K562 (cell line): ENCODE measurements at regions not wholly inside any gene's neighbourhood (a gene's known extent, or its start where the extent isn't known, plus 50 kb on each side); places are given as distances from the start of the nearest gene placed in this dataset.
A peak's percentile ranks its signal among the peaks of the same experiment; 100 is the strongest.

ENCODE experiments used
- ATAC-seq: fragments of 200-7000 bp; cut with Tn5 transposase; 3 replicates; pipeline ENCODE4 v1.9.1; 2020; ENCODE audit warnings: moderate library complexity
- BruUV-seq: library from RNA; stranded (reverse); fragments of 400-500 nt; replicated peaks from 2 replicates; lab custom pipeline; 2021; lab: Mats Ljungman, UMichigan
- CTCF ChIA-PET: fragments of 300-600 bp; formaldehyde crosslinking; extraction: SDS; loops from one replicate; lab custom pipeline; 2021; ENCODE audit warnings: low intra/inter-chr PET ratio; lab: Yijun Ruan, JAX
- POLR2A ChIA-PET: fragments of 300-600, 350-650 bp; sonication (Branson Sonifier 250); formaldehyde crosslinking; extraction: SDS; loops from one replicate; lab custom pipeline; 2021; ENCODE audit warnings: antibody characterized with exemption, inconsistent platforms; lab: Yijun Ruan, JAX
- DNase-seq, 4 experiments: peaks; one replicate each; pipeline versions ENCODE4 v3.0.0 to v3.0.0-alpha.2; 2011 to 2018; ENCODE audit warnings: low spot score in 3 of 4, mixed read lengths in 3 of 4; ENCODE audit errors: extremely low read depth in 1 of 4
- FAIRE-seq: peaks from 2 replicates; lab custom pipeline; 2011; peaks lifted over from hg19 to GRCh38; lab: Jason Lieb, UNC
- H2AFZ ChIP-seq: 2 replicates; pipeline ENCODE4 v1.6.0; 2011; ENCODE audit warnings: low read depth, low read length, control low read depth, inconsistent platforms
- H3K27ac ChIP-seq: fragments of 200-600 bp; 3 replicates; pipeline ENCODE4 v1.8.0; 2011; ENCODE audit warnings: low read depth, mild to moderate bottlenecking, control low read depth, inconsistent platforms, low read length, moderate library complexity, mixed read lengths; ENCODE audit errors: extremely low read depth
- H3K27me3 ChIP-seq, 2 experiments: fragments of 300-600 bp in 1 of 2; 2 replicates in 1 of 2; 3 replicates in 1 of 2; pipeline versions ENCODE4 v1.6.0 to v1.8.0; 2011; ENCODE audit warnings: inconsistent platforms in 2 of 2, low read length in 2 of 2, mild to moderate bottlenecking in 1 of 2, mixed read lengths in 1 of 2, moderate library complexity in 1 of 2; ENCODE audit not compliant: control insufficient read depth in 2 of 2, insufficient read depth in 2 of 2
- H3K36me3 ChIP-seq: fragments of 300-600 bp; 3 replicates; pipeline ENCODE4 v1.8.0; 2011; ENCODE audit warnings: mild to moderate bottlenecking, low read length, inconsistent platforms; ENCODE audit not compliant: control insufficient read depth, insufficient read depth
- H3K4me1 ChIP-seq, 2 experiments: fragments of 200-600 bp in 1 of 2; replicated peaks in 1 of 2; 2 replicates in 1 of 2; 3 replicates in 1 of 2; pipeline versions ENCODE4 v1.5.1 to v1.8.0; 2011; ENCODE audit warnings: inconsistent platforms in 2 of 2, low read length in 2 of 2, mild to moderate bottlenecking in 1 of 2, mixed read lengths in 1 of 2, moderate library complexity in 1 of 2; ENCODE audit not compliant: control insufficient read depth in 2 of 2, insufficient read depth in 2 of 2
- H3K4me2 ChIP-seq: 2 replicates; pipeline ENCODE4 v1.6.1; 2011; ENCODE audit warnings: low read length, control low read depth, inconsistent platforms, mixed read lengths; ENCODE audit not compliant: insufficient read depth
- H3K4me3 ChIP-seq: fragments of 200-600 bp; sonication (generic), shearing (Covaris generic); 2 replicates; pipeline ENCODE4 v1.5.1; 2016; ENCODE audit warnings: control low read depth, inconsistent platforms
- H3K79me2 ChIP-seq: fragments of 200-600 bp; 3 replicates; pipeline ENCODE4 v1.8.0; 2011; ENCODE audit warnings: low read length, inconsistent platforms; ENCODE audit not compliant: control insufficient read depth, insufficient read depth
- H3K9ac ChIP-seq, 2 experiments: 2 replicates each; pipeline versions ENCODE4 v1.6.0 to v1.6.1; 2011; ENCODE audit warnings: low read depth in 2 of 2, low read length in 2 of 2, control low read depth in 1 of 2, inconsistent platforms in 1 of 2, mild to moderate bottlenecking in 1 of 2, mixed read lengths in 1 of 2; ENCODE audit not compliant: insufficient read depth in 1 of 2
- H3K9me1 ChIP-seq: one replicate; pipeline ENCODE4 v1.6.0; 2011; ENCODE audit warnings: inconsistent platforms, mild to moderate bottlenecking, low read length, moderate library complexity; ENCODE audit not compliant: control insufficient read depth, insufficient read depth
- H3K9me3 ChIP-seq: replicated peaks from 2 replicates; pipeline ENCODE4 v1.5.1; 2011; ENCODE audit warnings: low read depth, low read length, inconsistent platforms; ENCODE audit not compliant: control insufficient read depth, insufficient read depth
- H4K20me1 ChIP-seq: replicated peaks from 2 replicates; pipeline ENCODE4 v1.6.1; 2011; ENCODE audit warnings: low read length, inconsistent platforms, mixed read lengths; ENCODE audit not compliant: control insufficient read depth, insufficient read depth
- JUNB ChIP-seq: fragments of 450-650 bp; formaldehyde crosslinking; conservative IDR thresholded peaks from 2 replicates; pipeline ENCODE4 v1.4.0; 2020; ENCODE audit warnings: mild to moderate bottlenecking
- MAFK ChIP-seq: IDR thresholded peaks from 2 replicates; pipeline ENCODE4 v1.6.1; 2011; ENCODE audit warnings: low read length, improper control_type of control experiment
- ZNF316 ChIP-seq: fragments of 450-650 bp; IDR thresholded peaks from 2 replicates; pipeline ENCODE4 v1.6.1; 2016
- WGBS: fragments of 100-300 bp; shearing (Covaris generic); methylation state at CpG from one replicate; pipeline ENCODE4 v1.1.6; 2016; ENCODE audit warnings: low coverage, mixed read lengths; ENCODE audit not compliant: insufficient coverage; ENCODE audit errors: missing lambda C conversion rate; 5-methylcytosine and 5-hydroxymethylcytosine counted together
- in situ Hi-C: fragments of 300-500 bp; cut with MboI; formaldehyde crosslinking; loops from 4 replicates; pipeline ENCODE4 v1.15.0; 2018; ENCODE audit warnings: inconsistent platforms, mixed read lengths
- intact Hi-C: fragments of 100-400 bp; cut with micrococcal nuclease; formaldehyde crosslinking; loops from 2 replicates; pipeline ENCODE4 v1.14.2; 2022
- TF ChIP-seq, protein P1 (sequence below), 3 experiments: fragments of 200-800 bp in 1 of 3; fragments of 250-450 bp in 1 of 3; fragments of 450-650 bp in 1 of 3; sonication (Bioruptor Pico) in 1 of 3; sonication (Bioruptor generic) in 1 of 3; formaldehyde crosslinking in 1 of 3; IDR thresholded peaks; 2 replicates each; pipeline versions ENCODE4 v1.6.1 to v1.8.0; 2016 to 2022; ENCODE audit warnings: mild to moderate bottlenecking in 2 of 3, missing genetic modification characterization in 2 of 3, missing compliant biosample characterization in 1 of 3, moderate library complexity in 1 of 3

DNA sequence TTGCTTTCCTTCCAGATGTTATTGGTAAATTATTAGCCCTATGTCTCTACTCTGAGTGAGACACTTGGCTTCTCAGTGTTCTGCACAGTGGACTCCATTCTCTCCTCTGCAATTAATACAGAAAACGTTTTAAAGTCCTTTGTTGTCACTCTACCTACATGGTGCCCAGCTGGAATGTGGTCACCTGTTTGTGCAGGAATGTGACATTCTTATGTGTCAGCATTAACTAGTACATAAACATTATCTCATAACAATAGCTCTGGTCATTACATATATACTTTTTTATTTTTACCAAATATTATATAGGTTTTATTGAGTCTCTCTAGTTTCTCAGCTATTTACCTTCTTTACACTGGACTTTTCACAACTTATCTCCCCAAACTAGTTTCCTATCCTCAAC is 147.0 kb upstream of the KCNMB2 start:
- in situ Hi-C loops = no loop called here
- no TSS peak for BruUV-seq

More for the DNA sequence above, 147.0 kb upstream of the KCNMB2 start:
- intact Hi-C loops = loop anchor here (10.0 kb wide), 2 partner anchors 1324 to 1454 kb away; no protein-coding TSS in a partner anchor
- no peak for DNase-seq
- no peaks in the 10 kb centered on the region for H3K9me3 ChIP-seq
- no peak overlapping the region for H2AFZ ChIP-seq
- H3K79me2 ChIP-seq = no peaks in the 10 kb centered on the region
- no peak overlapping the region for H3K4me2 ChIP-seq
- no peaks in the 10 kb centered on the region for H4K20me1 ChIP-seq
- no peaks in the 10 kb centered on the region for H3K36me3 ChIP-seq
- 0% methylated on average over 1 of the region's 1 CpG for WGBS
- H3K27ac ChIP-seq = no peak overlapping the region
- no peak for FAIRE-seq
- no peak overlapping the region for H3K4me3 ChIP-seq
- H3K4me1 ChIP-seq = no peaks in the 10 kb centered on the region; a peak in 1 of 5 replicates
- CTCF ChIA-PET = no interaction called here
- no peaks in the 10 kb centered on the region for H3K27me3 ChIP-seq
- POLR2A ChIA-PET = no interaction called here
- TF ChIP-seq JUNB (CRISPR knock-in tag) (no peak), ZNF316 (peak; percentile 24; the same call in 1 of the 2 replicates), MAFK (no peak)
- TF ChIP-seq, protein P1, sequence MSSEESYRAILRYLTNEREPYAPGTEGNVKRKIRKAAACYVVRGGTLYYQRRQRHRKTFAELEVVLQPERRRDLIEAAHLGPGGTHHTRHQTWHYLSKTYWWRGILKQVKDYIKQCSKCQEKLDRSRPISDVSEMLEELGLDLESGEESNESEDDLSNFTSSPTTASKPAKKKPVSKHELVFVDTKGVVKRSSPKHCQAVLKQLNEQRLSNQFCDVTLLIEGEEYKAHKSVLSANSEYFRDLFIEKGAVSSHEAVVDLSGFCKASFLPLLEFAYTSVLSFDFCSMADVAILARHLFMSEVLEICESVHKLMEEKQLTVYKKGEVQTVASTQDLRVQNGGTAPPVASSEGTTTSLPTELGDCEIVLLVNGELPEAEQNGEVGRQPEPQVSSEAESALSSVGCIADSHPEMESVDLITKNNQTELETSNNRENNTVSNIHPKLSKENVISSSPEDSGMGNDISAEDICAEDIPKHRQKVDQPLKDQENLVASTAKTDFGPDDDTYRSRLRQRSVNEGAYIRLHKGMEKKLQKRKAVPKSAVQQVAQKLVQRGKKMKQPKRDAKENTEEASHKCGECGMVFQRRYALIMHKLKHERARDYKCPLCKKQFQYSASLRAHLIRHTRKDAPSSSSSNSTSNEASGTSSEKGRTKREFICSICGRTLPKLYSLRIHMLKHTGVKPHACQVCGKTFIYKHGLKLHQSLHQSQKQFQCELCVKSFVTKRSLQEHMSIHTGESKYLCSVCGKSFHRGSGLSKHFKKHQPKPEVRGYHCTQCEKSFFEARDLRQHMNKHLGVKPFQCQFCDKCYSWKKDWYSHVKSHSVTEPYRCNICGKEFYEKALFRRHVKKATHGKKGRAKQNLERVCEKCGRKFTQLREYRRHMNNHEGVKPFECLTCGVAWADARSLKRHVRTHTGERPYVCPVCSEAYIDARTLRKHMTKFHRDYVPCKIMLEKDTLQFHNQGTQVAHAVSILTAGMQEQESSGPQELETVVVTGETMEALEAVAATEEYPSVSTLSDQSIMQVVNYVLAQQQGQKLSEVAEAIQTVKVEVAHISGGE (CRISPR knock-in tag; IDR thresholded peaks at IDR 0.05) = no peak
- no peak overlapping the region for H3K9ac ChIP-seq
- no peaks in the 10 kb centered on the region for H3K9me1 ChIP-seq
- ATAC-seq = no peak
